Memory B cell (primary cell): ENCODE measurements at regions not wholly inside any gene's neighbourhood (a gene's known extent, or its start where the extent isn't known, plus 50 kb on each side); places are given as distances from the start of the nearest gene placed in this dataset.

Experiments used
- ATAC-seq: fragments of 150-1000 bp; cut with Tn5 transposase; 2 replicates; pipeline ENCODE4 v1.10.0; 2021; ENCODE audit warnings: low read depth, mild to moderate bottlenecking, moderate library complexity
- DNase-seq, 2 donors: peaks; one replicate each; pipeline ENCODE4 v3.0.0; 2022; ENCODE audit warnings: low spot score in 2 of 2
- H3K27ac Mint-ChIP-seq: one replicate; pipeline ENCODE4 v1.8.0; 2022; ENCODE audit warnings: mild to moderate bottlenecking, moderate library complexity, mixed read lengths
- H3K27me3 Mint-ChIP-seq: one replicate; pipeline ENCODE4 v1.8.0; 2022; ENCODE audit warnings: mixed read lengths
- H3K36me3 Mint-ChIP-seq: one replicate; pipeline ENCODE4 v1.8.0; 2022; ENCODE audit warnings: mild to moderate bottlenecking, mixed read lengths
- H3K4me1 Mint-ChIP-seq: one replicate; pipeline ENCODE4 v1.8.0; 2022; ENCODE audit warnings: mixed read lengths
- H3K4me3 Mint-ChIP-seq: one replicate; pipeline ENCODE4 v1.8.0; 2022; ENCODE audit warnings: mild to moderate bottlenecking, moderate library complexity, mixed read lengths
- H3K9me3 Mint-ChIP-seq: one replicate; pipeline ENCODE4 v1.8.0; 2022; ENCODE audit warnings: mixed read lengths

GRCh38 chr6:62721408-62721807, 435.4 kb upstream of the KHDRBS2 start:
- Mint-ChIP-seq H3K27me3 (no peaks in the 10 kb centered on the region), H3K36me3 (no peaks in the 10 kb centered on the region), H3K27ac (no peak overlapping the region), H3K9me3 (peaks cover 4% of the 10 kb centered on the region), H3K4me3 (no peak overlapping the region), H3K4me1 (no peaks in the 10 kb centered on the region)
- ATAC-seq, result no peak
- DNase-seq, result no peak

- peaks cover 2% of the 10 kb centered on the region for H3K9me3 Mint-ChIP-seq
- ATAC-seq (no peak), DNase-seq (no peak)
- H3K4me1 Mint-ChIP-seq, result no peaks in the 10 kb centered on the region
- H3K27me3 Mint-ChIP-seq, result no peaks in the 10 kb centered on the region
- no peak overlapping the region for H3K27ac Mint-ChIP-seq
- no peaks in the 10 kb centered on the region for H3K36me3 Mint-ChIP-seq
- no peak overlapping the region for H3K4me3 Mint-ChIP-seq
Observed at GRCh38 chr6:62716719-62717118, 430.7 kb upstream of the KHDRBS2 start.

- no peaks in the 10 kb centered on the region for H3K4me1 Mint-ChIP-seq
- ATAC-seq, result no peak
- H3K4me3 Mint-ChIP-seq, result no peak overlapping the region
- peaks cover 2% of the 10 kb centered on the region for H3K9me3 Mint-ChIP-seq
- no peaks in the 10 kb centered on the region for H3K36me3 Mint-ChIP-seq
- no peak for DNase-seq
- no peak overlapping the region for H3K27ac Mint-ChIP-seq
- no peaks in the 10 kb centered on the region for H3K27me3 Mint-ChIP-seq
Observed at GRCh38 chr6:62714112-62714511, 428.1 kb upstream of the KHDRBS2 start.

GRCh38 chr6:62711750-62712149, 425.7 kb upstream of the KHDRBS2 start:
- Mint-ChIP-seq H3K4me3 (no peak overlapping the region), H3K27me3 (no peaks in the 10 kb centered on the region), H3K4me1 (no peaks in the 10 kb centered on the region), H3K9me3 (peaks cover 4% of the 10 kb centered on the region), H3K27ac (no peak overlapping the region), H3K36me3 (no peaks in the 10 kb centered on the region)
- no peak for ATAC-seq
- DNase-seq, result no peak

GRCh38 chr6:62707914-62708313, 421.9 kb upstream of the KHDRBS2 start:
- Mint-ChIP-seq H3K36me3 (no peaks in the 10 kb centered on the region), H3K27me3 (no peaks in the 10 kb centered on the region), H3K4me3 (no peak overlapping the region), H3K9me3 (peaks cover 3% of the 10 kb centered on the region), H3K4me1 (no peaks in the 10 kb centered on the region), H3K27ac (no peak overlapping the region)
- DNase-seq (no peak), ATAC-seq (no peak)

- ATAC-seq, result no peak
- H3K27ac Mint-ChIP-seq, result no peak overlapping the region
- no peaks in the 10 kb centered on the region for H3K4me1 Mint-ChIP-seq
- H3K36me3 Mint-ChIP-seq, result no peaks in the 10 kb centered on the region
- H3K4me3 Mint-ChIP-seq, result no peak overlapping the region
- DNase-seq, result no peak
- H3K9me3 Mint-ChIP-seq, result peaks cover 3% of the 10 kb centered on the region
- no peaks in the 10 kb centered on the region for H3K27me3 Mint-ChIP-seq
Observed at GRCh38 chr6:62707156-62707555, 421.1 kb upstream of the KHDRBS2 start.

- no peak overlapping the region for H3K27ac Mint-ChIP-seq
- peaks cover 1% of the 10 kb centered on the region for H3K27me3 Mint-ChIP-seq
- ATAC-seq (no peak), DNase-seq (no peak)
- H3K36me3 Mint-ChIP-seq, result no peaks in the 10 kb centered on the region
- no peak overlapping the region for H3K4me3 Mint-ChIP-seq
- no peaks in the 10 kb centered on the region for H3K4me1 Mint-ChIP-seq
- peaks cover 5% of the 10 kb centered on the region for H3K9me3 Mint-ChIP-seq
Observed at GRCh38 chr6:62683063-62683462, 397.0 kb upstream of the KHDRBS2 start.

GRCh38 chr6:62681108-62681507, 395.1 kb upstream of the KHDRBS2 start:
- no peak for DNase-seq
- no peak for ATAC-seq
- Mint-ChIP-seq H3K27me3 (peaks cover 1% of the 10 kb centered on the region), H3K36me3 (no peaks in the 10 kb centered on the region), H3K4me1 (no peaks in the 10 kb centered on the region), H3K4me3 (no peak overlapping the region), H3K9me3 (peaks cover 10% of the 10 kb centered on the region), H3K27ac (no peak overlapping the region)

- peaks cover 5% of the 10 kb centered on the region for H3K9me3 Mint-ChIP-seq
- H3K27ac Mint-ChIP-seq, result no peak overlapping the region
- DNase-seq (no peak), ATAC-seq (no peak)
- H3K4me1 Mint-ChIP-seq, result no peaks in the 10 kb centered on the region
- no peaks in the 10 kb centered on the region for H3K36me3 Mint-ChIP-seq
- no peaks in the 10 kb centered on the region for H3K27me3 Mint-ChIP-seq
- no peak overlapping the region for H3K4me3 Mint-ChIP-seq
Observed at GRCh38 chr6:62672989-62673388, 387.0 kb upstream of the KHDRBS2 start.

- no peak overlapping the region for H3K4me3 Mint-ChIP-seq
- no peak overlapping the region for H3K27ac Mint-ChIP-seq
- H3K27me3 Mint-ChIP-seq, result no peaks in the 10 kb centered on the region
- no peak for DNase-seq
- H3K9me3 Mint-ChIP-seq, result no peaks in the 10 kb centered on the region
- no peak for ATAC-seq
- no peaks in the 10 kb centered on the region for H3K4me1 Mint-ChIP-seq
- no peaks in the 10 kb centered on the region for H3K36me3 Mint-ChIP-seq
Observed at GRCh38 chr6:62670490-62671223, 384.6 kb upstream of the KHDRBS2 start.

GRCh38 chr6:62669831-62670230, 383.8 kb upstream of the KHDRBS2 start:
- no peaks in the 10 kb centered on the region for H3K27me3 Mint-ChIP-seq
- no peak for ATAC-seq

GRCh38 chr6:62652692-62653328, 366.8 kb upstream of the KHDRBS2 start:
- H3K36me3 Mint-ChIP-seq, result peaks cover 3% of the 10 kb centered on the region
- peaks cover 2% of the 10 kb centered on the region for H3K27me3 Mint-ChIP-seq
- H3K4me1 Mint-ChIP-seq, result no peaks in the 10 kb centered on the region
- no peak overlapping the region for H3K4me3 Mint-ChIP-seq
- peaks cover 13% of the 10 kb centered on the region for H3K9me3 Mint-ChIP-seq
- H3K27ac Mint-ChIP-seq, result no peak overlapping the region
- no peak for ATAC-seq
- no peak for DNase-seq

More at GRCh38 chr6:62669831-62670230, 383.8 kb upstream of the KHDRBS2 start:
- Mint-ChIP-seq H3K4me1 (no peaks in the 10 kb centered on the region), H3K36me3 (no peaks in the 10 kb centered on the region), H3K9me3 (no peaks in the 10 kb centered on the region), H3K27ac (no peak overlapping the region), H3K4me3 (no peak overlapping the region)
- DNase-seq, result no peak

GRCh38 chr6:62645274-62645673, 359.2 kb upstream of the KHDRBS2 start:
- Mint-ChIP-seq H3K27ac (no peak overlapping the region), H3K4me1 (no peaks in the 10 kb centered on the region), H3K27me3 (peaks cover 2% of the 10 kb centered on the region), H3K9me3 (peaks cover 14% of the 10 kb centered on the region), H3K4me3 (no peak overlapping the region), H3K36me3 (peaks cover 1% of the 10 kb centered on the region)
- no peak for DNase-seq
- no peak for ATAC-seq

GRCh38 chr6:62640749-62641148, 354.7 kb upstream of the KHDRBS2 start:
- Mint-ChIP-seq H3K4me1 (no peaks in the 10 kb centered on the region), H3K36me3 (peaks cover 1% of the 10 kb centered on the region), H3K27ac (no peak overlapping the region), H3K9me3 (peaks cover 8% of the 10 kb centered on the region), H3K4me3 (no peak overlapping the region), H3K27me3 (no peaks in the 10 kb centered on the region)
- DNase-seq (no peak), ATAC-seq (no peak)

- ATAC-seq, result no peak
- Mint-ChIP-seq H3K9me3 (no peaks in the 10 kb centered on the region), H3K4me3 (no peak overlapping the region), H3K36me3 (no peaks in the 10 kb centered on the region), H3K27me3 (no peaks in the 10 kb centered on the region), H3K4me1 (no peaks in the 10 kb centered on the region), H3K27ac (no peak overlapping the region)
- no peak for DNase-seq
Observed at GRCh38 chr6:62626661-62627060, 340.6 kb upstream of the KHDRBS2 start.
